ENCODE measurements at regions not wholly inside any gene's neighbourhood (a gene's known extent, or its start where the extent isn't known, plus 50 kb on each side); places are given as distances from the start of the nearest gene placed in this dataset.
A peak's percentile ranks its signal among the peaks of the same experiment; 100 is the strongest.

DNA sequence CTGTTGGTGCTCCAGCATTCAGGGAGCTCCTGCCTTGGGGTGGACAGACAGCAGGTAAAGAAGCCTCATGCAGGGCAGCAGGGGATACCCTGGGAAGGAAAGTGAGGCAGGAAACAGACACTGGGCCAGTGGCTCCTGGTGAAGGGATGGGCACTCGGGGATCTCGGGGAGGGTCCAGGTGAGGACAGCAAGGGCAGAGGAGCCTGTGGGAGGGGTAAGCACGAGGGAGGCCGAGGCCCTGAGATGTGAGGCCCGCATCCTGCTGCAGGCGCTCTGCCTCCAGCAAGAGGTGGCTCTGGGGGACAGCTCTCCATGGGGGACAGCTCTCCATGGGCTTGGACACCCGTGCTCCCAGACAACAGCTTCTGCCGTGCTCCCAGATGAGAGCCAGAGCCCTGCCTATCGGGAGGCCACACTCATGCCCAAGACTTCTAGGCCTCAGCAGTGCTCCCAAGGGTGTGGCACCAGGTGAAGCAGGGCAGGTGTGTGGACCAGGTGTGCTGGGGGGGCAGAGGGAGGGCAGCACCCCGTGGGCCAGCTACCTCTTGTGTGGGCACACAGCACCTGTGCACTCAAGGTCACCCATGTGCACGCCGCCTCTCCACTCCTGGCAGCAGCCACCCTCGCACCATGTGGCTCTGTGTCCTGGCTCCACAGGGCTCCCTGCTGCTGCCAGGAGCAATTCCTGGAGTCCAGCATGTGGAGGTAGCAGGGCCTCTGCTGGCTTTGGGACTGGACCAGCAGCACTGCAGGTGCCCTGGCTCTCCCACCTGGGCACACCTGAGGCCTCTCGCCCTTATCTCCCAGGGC lies 93.6 kb upstream of the INSIG1 start:
- TF ChIP-seq, protein P1, sequence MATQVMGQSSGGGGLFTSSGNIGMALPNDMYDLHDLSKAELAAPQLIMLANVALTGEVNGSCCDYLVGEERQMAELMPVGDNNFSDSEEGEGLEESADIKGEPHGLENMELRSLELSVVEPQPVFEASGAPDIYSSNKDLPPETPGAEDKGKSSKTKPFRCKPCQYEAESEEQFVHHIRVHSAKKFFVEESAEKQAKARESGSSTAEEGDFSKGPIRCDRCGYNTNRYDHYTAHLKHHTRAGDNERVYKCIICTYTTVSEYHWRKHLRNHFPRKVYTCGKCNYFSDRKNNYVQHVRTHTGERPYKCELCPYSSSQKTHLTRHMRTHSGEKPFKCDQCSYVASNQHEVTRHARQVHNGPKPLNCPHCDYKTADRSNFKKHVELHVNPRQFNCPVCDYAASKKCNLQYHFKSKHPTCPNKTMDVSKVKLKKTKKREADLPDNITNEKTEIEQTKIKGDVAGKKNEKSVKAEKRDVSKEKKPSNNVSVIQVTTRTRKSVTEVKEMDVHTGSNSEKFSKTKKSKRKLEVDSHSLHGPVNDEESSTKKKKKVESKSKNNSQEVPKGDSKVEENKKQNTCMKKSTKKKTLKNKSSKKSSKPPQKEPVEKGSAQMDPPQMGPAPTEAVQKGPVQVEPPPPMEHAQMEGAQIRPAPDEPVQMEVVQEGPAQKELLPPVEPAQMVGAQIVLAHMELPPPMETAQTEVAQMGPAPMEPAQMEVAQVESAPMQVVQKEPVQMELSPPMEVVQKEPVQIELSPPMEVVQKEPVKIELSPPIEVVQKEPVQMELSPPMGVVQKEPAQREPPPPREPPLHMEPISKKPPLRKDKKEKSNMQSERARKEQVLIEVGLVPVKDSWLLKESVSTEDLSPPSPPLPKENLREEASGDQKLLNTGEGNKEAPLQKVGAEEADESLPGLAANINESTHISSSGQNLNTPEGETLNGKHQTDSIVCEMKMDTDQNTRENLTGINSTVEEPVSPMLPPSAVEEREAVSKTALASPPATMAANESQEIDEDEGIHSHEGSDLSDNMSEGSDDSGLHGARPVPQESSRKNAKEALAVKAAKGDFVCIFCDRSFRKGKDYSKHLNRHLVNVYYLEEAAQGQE (IDR thresholded peaks at IDR 0.05; ENCODE audit: insufficient read depth in 1 of 2, low read depth in 2 of 2, low read length in 2 of 2), result no peak
- TF ChIP-seq SIN3A (IDR thresholded peaks at IDR 0.05; ENCODE audit: borderline replicate concordance, insufficient read depth, low read length) (no peak), FOXP2 (optimal IDR thresholded peaks at IDR 0.05; ENCODE audit: borderline replicate concordance, extremely low read depth, extremely low read length, insufficient read depth) (no peak), TAF1 (IDR thresholded peaks at IDR 0.05; ENCODE audit: borderline replicate concordance, insufficient read depth, low read length) (no peak), POLR2AphosphoS5 (IDR thresholded peaks at IDR 0.05; ENCODE audit: low read depth, low read length) (no peak)

DNA sequence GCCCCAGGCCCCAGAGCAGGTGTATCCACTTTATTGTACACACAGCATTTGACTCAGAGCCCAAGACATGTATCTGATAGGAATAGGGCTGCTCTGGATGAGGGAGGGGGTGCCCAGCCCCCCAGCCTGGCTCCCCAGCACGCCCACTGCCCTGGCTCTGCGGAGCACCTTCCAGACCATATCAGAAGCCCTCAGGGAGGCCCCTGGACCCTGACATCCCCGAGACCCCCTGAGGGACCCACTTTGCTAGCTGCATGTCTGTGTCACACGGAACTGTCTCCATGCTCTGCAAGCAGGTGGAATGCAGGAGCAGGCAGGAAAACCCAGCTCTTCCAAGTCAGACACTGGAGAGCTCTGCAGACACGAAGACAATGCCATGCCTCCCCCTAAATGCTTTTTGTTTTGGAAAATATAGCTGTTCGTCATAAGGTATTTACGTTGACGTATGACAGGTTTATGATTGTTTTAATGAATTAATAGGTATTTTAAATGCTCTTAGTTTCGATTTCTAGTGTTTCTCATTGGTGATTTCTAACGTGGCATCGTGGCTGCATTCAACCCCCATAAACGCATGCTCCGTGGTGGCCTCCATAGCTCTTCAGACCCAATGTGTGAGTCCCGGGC lies 92.8 kb upstream of the INSIG1 start:
- no peak for TF ChIP-seq POLR2AphosphoS5 (IDR thresholded peaks at IDR 0.05; ENCODE audit: low read depth, low read length)
- TF ChIP-seq SIN3A (IDR thresholded peaks at IDR 0.05; ENCODE audit: borderline replicate concordance, insufficient read depth, low read length), result no peak
- TF ChIP-seq TAF1 (IDR thresholded peaks at IDR 0.05; ENCODE audit: borderline replicate concordance, insufficient read depth, low read length), result no peak
- TF ChIP-seq, protein P1 (IDR thresholded peaks at IDR 0.05; ENCODE audit: insufficient read depth in 1 of 2, low read depth in 2 of 2, low read length in 2 of 2), result no peak
- TF ChIP-seq FOXP2 (optimal IDR thresholded peaks at IDR 0.05; ENCODE audit: borderline replicate concordance, extremely low read depth, extremely low read length, insufficient read depth), result no peak

DNA sequence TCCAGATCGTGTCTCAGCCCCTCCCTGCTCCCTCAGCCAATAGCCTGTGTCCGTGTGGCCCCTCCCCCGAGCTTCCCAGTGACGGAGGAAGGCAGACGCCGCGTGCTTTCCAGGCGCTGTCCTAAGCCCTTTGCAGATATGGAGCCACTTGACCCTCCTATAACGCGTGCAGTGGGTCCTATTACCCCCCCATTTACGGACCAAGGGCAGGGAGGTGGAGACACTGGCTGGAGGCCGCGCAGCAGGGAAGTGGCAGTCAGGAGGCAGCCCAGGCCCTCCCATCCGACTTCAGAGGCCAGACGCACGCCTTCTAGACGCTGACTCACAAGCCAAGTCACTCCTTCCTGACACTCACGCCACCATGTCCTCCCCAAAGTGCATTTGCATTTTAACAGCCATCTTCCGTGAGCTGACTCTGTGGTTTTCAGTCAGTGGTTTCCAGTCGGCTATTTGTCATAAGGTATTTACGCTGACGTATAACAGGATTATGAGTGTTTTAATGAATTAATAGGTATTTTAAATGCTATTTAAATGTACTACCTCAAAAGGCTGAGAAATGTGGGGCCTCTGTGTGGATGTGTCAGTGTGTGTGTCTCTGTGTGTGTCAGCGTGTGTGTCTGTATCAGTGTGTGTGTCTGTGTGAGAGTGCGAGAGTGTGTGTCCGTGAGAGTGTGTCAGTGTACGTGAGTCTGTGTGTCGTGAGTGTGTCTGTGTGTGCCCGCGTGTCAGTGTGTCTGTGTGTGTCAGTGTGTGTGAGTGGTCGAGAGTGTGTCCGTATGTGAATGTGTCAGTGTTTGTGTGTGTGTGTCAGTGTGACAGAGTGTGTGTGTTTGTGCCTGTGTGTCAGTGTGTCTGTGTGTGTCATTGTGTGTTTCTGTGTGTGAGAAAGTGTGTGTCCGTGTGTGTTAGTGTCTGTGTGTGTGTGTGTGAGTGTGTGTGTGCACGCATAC lies 92.0 kb upstream of the INSIG1 start:
- peak; percentile 64 for TF ChIP-seq FOXP2 (optimal IDR thresholded peaks at IDR 0.05; ENCODE audit: borderline replicate concordance, extremely low read depth, extremely low read length, insufficient read depth)
- TF ChIP-seq TAF1 (IDR thresholded peaks at IDR 0.05; ENCODE audit: borderline replicate concordance, insufficient read depth, low read length), result no peak
- TF ChIP-seq, protein P1 (IDR thresholded peaks at IDR 0.05; ENCODE audit: insufficient read depth in 1 of 2, low read depth in 2 of 2, low read length in 2 of 2), result peak in 1 of 2 experiments; percentile 24; a peak in 2 of 4 replicates
- no peak for TF ChIP-seq SIN3A (IDR thresholded peaks at IDR 0.05; ENCODE audit: borderline replicate concordance, insufficient read depth, low read length)
- peak; percentile 34; the same call in 1 of the 2 replicates for TF ChIP-seq POLR2AphosphoS5 (IDR thresholded peaks at IDR 0.05; ENCODE audit: low read depth, low read length)

DNA sequence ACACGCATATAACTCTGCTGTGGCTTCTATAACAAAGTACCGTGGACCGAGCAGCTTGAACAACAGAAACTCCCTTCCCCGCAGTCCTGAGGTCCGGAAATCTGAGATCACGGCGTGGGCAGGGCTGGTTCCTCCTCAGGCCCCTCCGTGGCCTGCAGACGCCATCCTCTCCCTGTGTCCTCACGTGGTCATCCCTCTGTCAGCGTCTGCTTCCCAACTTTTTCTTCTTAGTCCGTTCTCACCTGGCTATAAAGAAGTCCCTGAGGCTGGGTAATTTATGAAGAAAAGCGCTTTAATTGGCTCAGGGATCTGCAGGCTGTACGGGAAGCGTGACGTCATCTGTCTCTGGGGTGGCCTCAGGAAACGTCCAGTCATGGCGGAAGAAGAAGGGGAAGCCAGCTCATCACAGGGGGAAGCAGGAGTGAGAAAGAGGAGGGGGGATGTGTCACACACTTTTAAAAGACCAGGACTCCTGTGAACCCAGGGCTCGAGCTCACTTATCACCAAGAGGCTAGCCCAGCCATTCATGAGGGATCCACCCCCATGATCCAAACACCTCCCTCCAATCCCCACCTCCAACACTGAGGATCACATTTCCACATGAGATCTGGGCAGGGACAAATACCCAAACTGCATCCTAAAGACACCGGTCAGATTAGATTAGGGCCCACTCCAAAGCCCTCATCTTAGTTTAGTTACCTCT lies 91.2 kb upstream of the INSIG1 start:
- TF ChIP-seq, protein P1 (IDR thresholded peaks at IDR 0.05; ENCODE audit: insufficient read depth in 1 of 2, low read depth in 2 of 2, low read length in 2 of 2), result no peak
- TF ChIP-seq SIN3A (IDR thresholded peaks at IDR 0.05; ENCODE audit: borderline replicate concordance, insufficient read depth, low read length) (no peak), TAF1 (IDR thresholded peaks at IDR 0.05; ENCODE audit: borderline replicate concordance, insufficient read depth, low read length) (no peak), FOXP2 (optimal IDR thresholded peaks at IDR 0.05; ENCODE audit: borderline replicate concordance, extremely low read depth, extremely low read length, insufficient read depth) (no peak), POLR2AphosphoS5 (IDR thresholded peaks at IDR 0.05; ENCODE audit: low read depth, low read length) (no peak)

Data from PFSK-1 (cell line).